ENCODE measurements at regions not wholly inside any gene's neighbourhood (a gene's known extent, or its start where the extent isn't known, plus 50 kb on each side); places are given as distances from the start of the nearest gene placed in this dataset.

GRCh38 chrX:30161043-30161442, 54.3 kb upstream of the MAGEB2 start:
- no peaks in the 10 kb centered on the region for H3K36me3 ChIP-seq
- TF ChIP-seq CTCF (IDR thresholded peaks at IDR 0.05) (no peak), POLR2A (IDR thresholded peaks at IDR 0.05) (no peak)
- intact Hi-C loops (cut with DNase I): no loop called here
- H3K4me3 ChIP-seq: no peak overlapping the region
- H3K27me3 ChIP-seq: no peaks in the 10 kb centered on the region
- no peaks in the 10 kb centered on the region for H3K4me1 ChIP-seq
- no peak for DNase-seq
- no peak overlapping the region for H3K27ac ChIP-seq
- H3K9me3 ChIP-seq: no peaks in the 10 kb centered on the region
- WGBS, 2 donors: 44 to 52% methylated on average over 3 of the region's 3 CpGs

All from esophagus squamous epithelium (tissue), 5 donors.